Activated CD4-positive, alpha-beta T cell treated with anti-CD3 and anti-CD28 coated beads for 36 hours (primary cell): ENCODE measurements at regions not wholly inside any gene's neighbourhood (a gene's known extent, or its start where the extent isn't known, plus 50 kb on each side); places are given as distances from the start of the nearest gene placed in this dataset.

Experiments
- ATAC-seq: fragments of 200-7000 bp; cut with Tn5 transposase; one replicate; pipeline ENCODE4 v1.10.0; 2021; ENCODE audit warnings: mild to moderate bottlenecking, moderate library complexity
- CTCF ChIA-PET: fragments of 350-600 bp; sonication (Branson Sonifier 250); formaldehyde crosslinking; loops from one replicate; lab custom pipeline; 2021; ENCODE audit warnings: antibody characterized with exemption; lab: Charles Lee
- POLR2A ChIA-PET: fragments of 350-600 bp; sonication (Branson Sonifier 250); formaldehyde crosslinking; loops from one replicate; lab custom pipeline; 2021; ENCODE audit warnings: antibody characterized with exemption, inconsistent platforms; lab: Charles Lee
- DNase-seq: peaks from one replicate; pipeline ENCODE4 v3.0.0-alpha.2; 2020
- H3K27ac Mint-ChIP-seq: one replicate; pipeline ENCODE4 v1.8.0; 2021; ENCODE audit warnings: mixed read lengths
- H3K27me3 Mint-ChIP-seq: one replicate; pipeline ENCODE4 v1.8.0; 2021; ENCODE audit warnings: mixed read lengths
- H3K36me3 Mint-ChIP-seq: one replicate; pipeline ENCODE4 v1.8.0; 2021; ENCODE audit warnings: low read depth, mixed read lengths
- H3K4me1 Mint-ChIP-seq: one replicate; pipeline ENCODE4 v1.8.0; 2021; ENCODE audit warnings: mixed read lengths
- H3K4me3 Mint-ChIP-seq: one replicate; pipeline ENCODE4 v1.8.0; 2021; ENCODE audit warnings: mild to moderate bottlenecking, moderate library complexity, mixed read lengths
- H3K9me3 Mint-ChIP-seq: one replicate; pipeline ENCODE4 v1.8.0; 2021; ENCODE audit warnings: low read depth, mixed read lengths
- intact Hi-C, 2 experiments: fragments of 100-400 bp; cut with DNase I in 1 of 2; cut with micrococcal nuclease in 1 of 2; formaldehyde crosslinking; loops; one replicate each; pipeline versions ENCODE4 v1.14.2 to v1.15.1; 2022 to 2024; cut with DNase I, micrococcal nuclease

DNA sequence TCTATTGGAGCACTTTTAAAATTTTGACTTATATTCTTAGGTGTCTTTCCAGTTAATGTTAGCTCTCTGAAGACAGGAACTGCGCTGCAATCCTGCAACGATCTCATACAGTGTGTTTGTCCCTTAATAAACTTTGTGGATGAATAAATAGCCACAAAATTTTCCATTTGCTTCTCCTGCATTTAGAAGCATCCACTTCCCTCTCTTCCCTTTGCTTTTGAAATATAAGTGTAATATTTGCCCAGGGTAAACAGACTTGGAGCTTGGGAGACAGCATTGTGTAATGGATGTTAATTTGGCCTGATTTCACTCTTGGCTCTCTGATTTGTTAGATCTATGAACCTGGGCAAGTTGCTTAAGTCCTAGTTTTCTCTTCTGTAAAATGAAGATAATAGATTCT lies 58.2 kb upstream of the CD28 start:
- Mint-ChIP-seq H3K9me3 (no peaks in the 10 kb centered on the region), H3K4me1 (peaks cover 3% of the 10 kb centered on the region), H3K27ac (no peak overlapping the region), H3K27me3 (no peaks in the 10 kb centered on the region), H3K4me3 (no peak overlapping the region), H3K36me3 (no peaks in the 10 kb centered on the region)
- DNase-seq, result no peak
- intact Hi-C loops, result no loop called here
- ChIA-PET CTCF (interaction anchor here (1.2 kb wide), 1 partner anchor 167 kb away, joined by 3 read pairs; no protein-coding TSS in a partner anchor), POLR2A (interaction anchor here (0.6 kb wide), 1 partner anchor 43 kb away, joined by 4 read pairs; no protein-coding TSS in a partner anchor)
- ATAC-seq, result no peak

DNA sequence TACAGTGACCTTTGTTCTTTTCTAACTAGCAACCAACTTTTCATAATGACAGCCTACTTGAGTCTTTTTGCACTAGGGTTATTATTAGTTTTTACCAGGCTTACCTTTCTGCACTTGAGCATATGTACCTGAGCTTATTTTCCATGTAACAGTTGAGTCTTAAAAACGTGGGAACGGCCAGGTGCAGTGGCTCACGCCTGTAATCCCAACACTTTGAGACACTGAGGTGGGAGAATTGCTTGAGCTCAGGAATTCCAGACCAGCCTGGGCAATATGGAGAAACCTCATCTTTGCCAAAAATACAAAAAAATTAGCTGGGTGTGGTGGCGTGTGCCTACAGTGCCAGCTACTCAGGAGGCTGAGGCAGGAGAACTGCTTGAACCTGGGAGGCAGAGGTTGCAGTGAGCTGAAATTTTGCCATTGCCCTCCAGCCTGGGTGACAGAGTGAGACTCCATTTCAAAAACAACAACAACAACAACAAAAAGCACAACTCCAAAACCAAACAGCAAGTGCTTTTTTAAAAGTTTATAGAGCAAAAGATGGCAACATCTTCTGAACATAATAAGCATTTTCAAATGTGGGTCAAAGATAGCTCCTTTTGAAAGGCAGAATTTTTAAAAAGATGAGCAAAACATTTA lies 57.1 kb upstream of the CD28 start:
- H3K27ac Mint-ChIP-seq, result no peak overlapping the region
- no peak overlapping the region for H3K4me3 Mint-ChIP-seq
- H3K4me1 Mint-ChIP-seq, result peaks cover 7% of the 10 kb centered on the region
- no peak for ATAC-seq
- ChIA-PET CTCF (interaction anchor here (1.2 kb wide), 1 partner anchor 166 kb away, joined by 3 read pairs; no protein-coding TSS in a partner anchor), POLR2A (no interaction called here)
- intact Hi-C loops, result no loop called here
- H3K9me3 Mint-ChIP-seq, result no peaks in the 10 kb centered on the region
- H3K27me3 Mint-ChIP-seq, result no peaks in the 10 kb centered on the region
- H3K36me3 Mint-ChIP-seq, result no peaks in the 10 kb centered on the region
- DNase-seq, result no peak

DNA sequence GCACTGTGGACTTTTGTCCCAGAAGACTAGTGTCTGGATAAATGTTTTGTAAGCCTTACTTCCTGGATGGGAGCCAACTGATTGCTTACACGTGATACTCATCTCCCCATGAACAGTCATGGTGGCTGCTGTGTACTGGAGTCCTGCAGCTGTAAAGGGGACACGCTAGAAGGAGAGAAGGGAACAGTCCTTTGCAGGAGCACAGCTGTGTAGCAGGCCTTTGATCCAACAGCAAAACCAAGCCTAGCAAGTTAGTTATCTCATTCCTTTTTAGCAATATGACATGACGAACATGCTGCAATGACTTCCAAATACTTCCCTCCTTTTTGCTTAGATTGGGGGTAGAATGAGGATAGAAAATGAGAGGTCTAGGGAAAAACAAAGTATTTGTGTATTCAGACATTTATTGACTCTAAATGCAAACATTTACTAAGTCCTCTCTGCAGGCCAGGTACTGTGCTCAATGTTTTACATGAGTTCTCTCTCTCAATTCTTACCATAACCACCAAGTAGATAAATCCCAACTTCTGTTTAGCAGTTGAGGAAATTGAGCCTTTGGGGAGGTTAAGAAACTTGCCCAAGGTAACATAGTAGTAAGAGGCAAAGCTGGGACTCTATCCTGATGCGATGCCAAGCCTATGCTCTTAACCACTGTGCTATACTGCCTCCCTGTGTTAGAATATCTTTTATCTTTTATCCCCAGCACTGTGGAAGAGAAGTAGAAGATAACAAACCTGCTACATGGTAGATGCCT lies 55.4 kb upstream of the CD28 start:
- intact Hi-C loops, result loop anchor here (1.0 to 5.0 kb wide), 4 partner anchors 164 to 426 kb away; no protein-coding TSS in a partner anchor
- H3K9me3 Mint-ChIP-seq, result no peaks in the 10 kb centered on the region
- H3K4me1 Mint-ChIP-seq, result peaks cover 20% of the 10 kb centered on the region

DNA sequence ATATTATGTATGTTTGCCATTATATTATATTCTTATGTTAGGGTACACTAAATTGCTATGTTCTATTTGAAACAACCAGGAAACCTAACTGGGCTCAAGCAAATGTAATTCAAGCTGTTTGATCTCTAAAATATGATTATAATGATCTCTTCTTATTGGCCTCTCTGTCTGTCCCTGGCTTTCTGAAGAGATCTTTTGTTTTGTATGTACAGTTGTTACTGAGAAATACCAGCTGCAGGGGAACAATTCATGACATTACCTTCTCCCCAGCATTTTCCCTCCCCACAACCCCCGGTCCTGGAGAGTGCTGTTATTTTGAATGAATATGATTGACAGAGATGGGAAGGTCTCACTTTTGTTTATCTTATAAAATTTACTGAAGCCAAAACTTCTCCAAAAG lies 54.8 kb upstream of the CD28 start:
- no peak for ATAC-seq
- peaks cover 24% of the 10 kb centered on the region for H3K4me1 Mint-ChIP-seq
- no peaks in the 10 kb centered on the region for H3K36me3 Mint-ChIP-seq
- intact Hi-C loops, result loop anchor here (1.0 to 5.0 kb wide), 4 partner anchors 163 to 427 kb away; no protein-coding TSS in a partner anchor
- CTCF ChIA-PET, result interaction anchor here (0.7 to 1.5 kb wide), 7 partner anchors 12 to 216 kb away, joined by 3 to 5 read pairs (median 4); partner anchors contain the start of gene CTLA4
- POLR2A ChIA-PET, result no interaction called here
- DNase-seq, result no peak
- no peaks in the 10 kb centered on the region for H3K27me3 Mint-ChIP-seq
- H3K9me3 Mint-ChIP-seq, result no peaks in the 10 kb centered on the region
- no peak overlapping the region for H3K27ac Mint-ChIP-seq
- H3K4me3 Mint-ChIP-seq, result no peak overlapping the region

More for the DNA sequence above, 55.4 kb upstream of the CD28 start:
- Mint-ChIP-seq H3K27me3 (no peaks in the 10 kb centered on the region), H3K27ac (no peak overlapping the region), H3K36me3 (no peaks in the 10 kb centered on the region), H3K4me3 (no peak overlapping the region)
- ChIA-PET POLR2A (no interaction called here), CTCF (interaction anchor here (0.6 to 1.4 kb wide), 6 partner anchors 47 to 216 kb away, joined by 3 to 4 read pairs (median 4); partner anchors contain the start of gene CTLA4)
- peak; percentile 20 for DNase-seq
- ATAC-seq, result peak; percentile 90

DNA sequence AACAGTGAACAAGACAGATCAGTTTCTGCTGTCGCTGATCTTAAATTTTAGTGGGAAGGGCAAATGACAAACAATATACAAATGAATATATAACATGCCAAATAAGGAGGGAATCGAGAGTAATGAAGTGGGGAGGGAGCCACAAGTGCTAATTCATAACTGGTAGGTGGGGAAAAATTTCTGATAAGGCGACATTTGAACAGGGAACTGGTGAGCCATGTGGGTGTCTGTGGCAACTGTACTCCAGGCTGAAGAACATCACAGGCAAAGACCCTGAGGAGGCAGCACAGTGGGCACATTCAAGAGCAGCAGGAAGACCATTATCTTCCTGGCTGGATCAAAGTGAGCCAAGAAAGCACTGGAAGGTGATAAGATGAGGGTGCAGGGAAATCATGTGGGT lies 51.6 kb upstream of the CD28 start:
- Mint-ChIP-seq H3K4me3 (no peak overlapping the region), H3K27ac (no peak overlapping the region), H3K36me3 (no peaks in the 10 kb centered on the region), H3K27me3 (no peaks in the 10 kb centered on the region), H3K4me1 (peaks cover 34% of the 10 kb centered on the region), H3K9me3 (no peaks in the 10 kb centered on the region)
- no peak for DNase-seq
- intact Hi-C loops, result loop anchor here in 1 of 2 experiments (5.0 kb wide), 1 partner anchor 428 kb away; no protein-coding TSS in a partner anchor
- POLR2A ChIA-PET, result no interaction called here
- CTCF ChIA-PET, result no interaction called here
- ATAC-seq, result no peak

DNA sequence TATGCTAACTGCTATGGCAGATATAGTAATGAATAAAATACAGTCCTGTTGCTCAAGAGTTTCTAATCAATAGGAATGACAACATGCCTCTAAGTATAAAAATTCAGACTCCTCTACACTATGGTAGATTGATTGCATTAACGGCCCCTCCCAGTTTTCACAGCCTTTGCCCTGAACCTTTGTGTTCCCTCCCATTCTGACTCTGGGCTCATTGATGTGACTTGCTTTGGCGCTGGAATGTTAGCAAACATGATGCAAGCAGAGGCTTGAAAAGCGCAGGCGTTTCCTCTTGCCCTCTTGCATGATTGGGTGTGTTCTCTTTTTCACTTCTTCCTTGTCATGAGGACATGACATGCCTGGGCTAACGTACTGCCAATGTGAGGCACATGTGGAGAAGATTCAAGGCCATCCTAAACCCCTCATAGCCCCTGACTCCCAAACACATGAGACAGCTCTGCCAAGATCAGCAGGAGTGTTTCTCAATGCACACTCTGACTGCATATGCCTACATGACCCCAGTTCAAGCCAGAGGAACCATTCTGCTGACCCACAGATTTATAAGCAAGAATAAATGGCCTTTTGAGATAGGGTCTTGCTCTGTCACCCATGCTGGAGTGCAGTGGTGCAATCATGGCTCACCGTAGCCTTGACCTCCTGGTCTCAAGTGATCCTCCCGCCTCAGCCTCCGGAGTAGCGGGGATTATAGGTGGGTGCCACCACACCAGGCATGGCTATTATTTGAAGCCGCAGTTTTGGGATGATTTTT lies 49.7 kb upstream of the CD28 start:
- peaks cover 38% of the 10 kb centered on the region for H3K4me1 Mint-ChIP-seq
- ChIA-PET CTCF (interaction anchor here (0.9 kb wide), 1 partner anchor 25 kb away, joined by 3 read pairs; no protein-coding TSS in a partner anchor), POLR2A (no interaction called here)
- DNase-seq (peak; percentile 40), ATAC-seq (peak; percentile 60)
- H3K36me3 Mint-ChIP-seq, result no peaks in the 10 kb centered on the region
- no peaks in the 10 kb centered on the region for H3K27me3 Mint-ChIP-seq
- no peaks in the 10 kb centered on the region for H3K9me3 Mint-ChIP-seq
- peak overlapping the region; percentile 69 for H3K27ac Mint-ChIP-seq
- no peak overlapping the region for H3K4me3 Mint-ChIP-seq
- intact Hi-C loops, result no loop called here
